Breast epithelium (tissue), 3 donors: ENCODE measurements at regions not wholly inside any gene's neighbourhood (a gene's known extent, or its start where the extent isn't known, plus 50 kb on each side); places are given as distances from the start of the nearest gene placed in this dataset.

Experiments
- POLR2A ChIP-seq: fragments of 450-650 bp; IDR thresholded peaks from one replicate; pipeline ENCODE4 v1.6.1; 2016; ENCODE audit warnings: antibody characterized with exemption, mild to moderate bottlenecking, moderate library complexity
- POLR2AphosphoS5 ChIP-seq, 3 donors: sonication (generic); formaldehyde crosslinking; IDR thresholded peaks; one replicate each; pipeline ENCODE4 v1.6.1; 2017; ENCODE audit warnings: antibody characterized with exemption in 3 of 3
- TF ChIP-seq, protein P1 (sequence below), 3 donors: fragments of 450-650 bp; IDR thresholded peaks; one replicate each; pipeline ENCODE4 v1.5.1; 2016 to 2017; ENCODE audit warnings: antibody characterized with exemption in 3 of 3, mild to moderate bottlenecking in 3 of 3, moderate library complexity in 3 of 3

GRCh38 chr22:27181537-27181936 is 524.1 kb downstream of the MIAT start:
- no peak for TF ChIP-seq POLR2AphosphoS5 (IDR thresholded peaks at IDR 0.05)
- TF ChIP-seq, protein P1, sequence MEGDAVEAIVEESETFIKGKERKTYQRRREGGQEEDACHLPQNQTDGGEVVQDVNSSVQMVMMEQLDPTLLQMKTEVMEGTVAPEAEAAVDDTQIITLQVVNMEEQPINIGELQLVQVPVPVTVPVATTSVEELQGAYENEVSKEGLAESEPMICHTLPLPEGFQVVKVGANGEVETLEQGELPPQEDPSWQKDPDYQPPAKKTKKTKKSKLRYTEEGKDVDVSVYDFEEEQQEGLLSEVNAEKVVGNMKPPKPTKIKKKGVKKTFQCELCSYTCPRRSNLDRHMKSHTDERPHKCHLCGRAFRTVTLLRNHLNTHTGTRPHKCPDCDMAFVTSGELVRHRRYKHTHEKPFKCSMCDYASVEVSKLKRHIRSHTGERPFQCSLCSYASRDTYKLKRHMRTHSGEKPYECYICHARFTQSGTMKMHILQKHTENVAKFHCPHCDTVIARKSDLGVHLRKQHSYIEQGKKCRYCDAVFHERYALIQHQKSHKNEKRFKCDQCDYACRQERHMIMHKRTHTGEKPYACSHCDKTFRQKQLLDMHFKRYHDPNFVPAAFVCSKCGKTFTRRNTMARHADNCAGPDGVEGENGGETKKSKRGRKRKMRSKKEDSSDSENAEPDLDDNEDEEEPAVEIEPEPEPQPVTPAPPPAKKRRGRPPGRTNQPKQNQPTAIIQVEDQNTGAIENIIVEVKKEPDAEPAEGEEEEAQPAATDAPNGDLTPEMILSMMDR (IDR thresholded peaks at IDR 0.05), result no peak
- no peak for TF ChIP-seq POLR2A
